HepG2 (cell line): ENCODE measurements at regions not wholly inside any gene's neighbourhood (a gene's known extent, or its start where the extent isn't known, plus 50 kb on each side); places are given as distances from the start of the nearest gene placed in this dataset.

Source experiments
- ATAC-seq: fragments of 200-7000 bp; cut with Tn5 transposase; 3 replicates; pipeline ENCODE4 v1.9.1; 2020; ENCODE audit warnings: mild to moderate bottlenecking, moderate library complexity
- BruUV-seq: library from RNA; stranded (reverse); fragments of 400-500 nt; replicated peaks from 2 replicates; lab custom pipeline; 2021; lab: Mats Ljungman, UMichigan
- CTCF ChIA-PET: fragments of 300-600 bp; formaldehyde crosslinking; extraction: SDS; loops from one replicate; lab custom pipeline; 2021; ENCODE audit warnings: low total read pairs, inconsistent platforms, low intra/inter-chr PET ratio; lab: Yijun Ruan, JAX
- POLR2A ChIA-PET: fragments of 350-600 bp; sonication (Branson Sonifier 250); formaldehyde crosslinking; loops from one replicate; lab custom pipeline; 2020; ENCODE audit warnings: antibody characterized with exemption, inconsistent platforms; lab: Yijun Ruan, JAX
- DNase-seq: peaks from one replicate; pipeline ENCODE4 v3.0.0-alpha.2; 2015; ENCODE audit warnings: low spot score
- FAIRE-seq: peaks from 3 replicates; lab custom pipeline; 2011; peaks lifted over from hg19 to GRCh38; lab: Jason Lieb, UNC
- H2AFZ ChIP-seq: one replicate; pipeline ENCODE4 v1.6.1; 2011; ENCODE audit warnings: low read length, inconsistent platforms
- H3K27ac ChIP-seq: fragments of 300-600 bp; 3 replicates; pipeline ENCODE4 v1.8.0; 2011; ENCODE audit warnings: mixed run types, mild to moderate bottlenecking, mixed read lengths, low read length, inconsistent platforms; ENCODE audit not compliant: insufficient read depth; ENCODE audit errors: extremely low read length
- H3K27me3 ChIP-seq, 2 experiments: fragments of 200-600 bp in 1 of 2; 2 replicates in 1 of 2; 3 replicates in 1 of 2; pipeline versions ENCODE4 v1.6.0 to v1.8.0; 2011; ENCODE audit warnings: low read length in 2 of 2, mild to moderate bottlenecking in 2 of 2, moderate library complexity in 2 of 2, inconsistent platforms in 1 of 2; ENCODE audit not compliant: insufficient read depth in 2 of 2, control insufficient read depth in 1 of 2
- H3K36me3 ChIP-seq, 2 experiments: fragments of 200-600 bp in 1 of 2; replicated peaks in 1 of 2; 2 replicates in 1 of 2; 3 replicates in 1 of 2; pipeline versions ENCODE4 v1.5.1 to v1.8.0; 2011; ENCODE audit warnings: low read length in 2 of 2, inconsistent platforms in 1 of 2; ENCODE audit not compliant: insufficient read depth in 2 of 2, control insufficient read depth in 1 of 2
- H3K4me1 ChIP-seq: 2 replicates; pipeline ENCODE4 v1.5.1; 2012; ENCODE audit warnings: low read length, inconsistent platforms; ENCODE audit not compliant: insufficient read depth
- H3K4me2 ChIP-seq: 2 replicates; pipeline ENCODE4 v1.6.0; 2011; ENCODE audit warnings: low read depth, low read length, inconsistent platforms
- H3K4me3 ChIP-seq, 3 experiments: fragments of 200-600 bp in 1 of 3; sonication (generic), shearing (Covaris generic) in 1 of 3; replicated peaks in 1 of 3; 2 replicates each; pipeline ENCODE4 v1.5.1; 2011 to 2016; ENCODE audit warnings: low read length in 3 of 3, inconsistent platforms in 2 of 3, low read depth in 2 of 3, mild to moderate bottlenecking in 2 of 3, control low read depth in 1 of 3, mixed read lengths in 1 of 3; ENCODE audit not compliant: insufficient read depth in 1 of 3
- H3K79me2 ChIP-seq: one replicate; pipeline ENCODE4 v1.6.1; 2011; ENCODE audit warnings: low read length, inconsistent platforms; ENCODE audit not compliant: insufficient read depth
- H3K9ac ChIP-seq: 2 replicates; pipeline ENCODE4 v1.6.0; 2011; ENCODE audit warnings: mild to moderate bottlenecking, low read depth, low read length, inconsistent platforms; ENCODE audit not compliant: insufficient read depth
- H3K9me3 ChIP-seq: 2 replicates; pipeline ENCODE4 v1.5.1; 2012; ENCODE audit warnings: mild to moderate bottlenecking, low read length
- H4K20me1 ChIP-seq: 2 replicates; pipeline ENCODE4 v1.6.0; 2011; ENCODE audit warnings: inconsistent platforms, mild to moderate bottlenecking, low read length, moderate library complexity; ENCODE audit not compliant: insufficient read depth
- DBP ChIP-seq: sonication (generic); formaldehyde crosslinking; IDR thresholded peaks from 2 replicates; pipeline ENCODE4 v1.4.0; 2020; ENCODE audit warnings: missing genetic modification reagents; ENCODE audit errors: not compliant biosample characterization
- SMC3 ChIP-seq: IDR thresholded peaks from 2 replicates; pipeline ENCODE4 v1.6.1; 2011; ENCODE audit warnings: low read length, improper control_type of control experiment
- TFDP2 ChIP-seq: sonication (generic); formaldehyde crosslinking; IDR thresholded peaks from 2 replicates; pipeline ENCODE4 v1.4.0; 2020; ENCODE audit warnings: missing genetic modification reagents
- ZFP82 ChIP-seq: sonication (generic); formaldehyde crosslinking; IDR thresholded peaks from 2 replicates; pipeline ENCODE4 v1.5.1; 2020; ENCODE audit warnings: mild to moderate bottlenecking, missing genetic modification reagents, borderline replicate concordance
- ZNF547 ChIP-seq: sonication (generic); formaldehyde crosslinking; IDR thresholded peaks from 2 replicates; pipeline ENCODE4 v1.5.1; 2020; ENCODE audit warnings: mild to moderate bottlenecking, missing genetic modification reagents
- ZNF761 ChIP-seq: sonication (generic); formaldehyde crosslinking; conservative IDR thresholded peaks from 2 replicates; pipeline ENCODE4 v1.4.0; 2020; ENCODE audit warnings: mild to moderate bottlenecking, missing genetic modification reagents
- ZNF775 ChIP-seq: sonication (generic); formaldehyde crosslinking; IDR thresholded peaks from 2 replicates; pipeline ENCODE4 v1.4.0; 2020; ENCODE audit warnings: missing genetic modification reagents, mild to moderate bottlenecking, moderate library complexity, borderline replicate concordance
- ZNF788 ChIP-seq: sonication (generic); formaldehyde crosslinking; IDR thresholded peaks from 2 replicates; pipeline ENCODE4 v1.5.0; 2020; ENCODE audit warnings: mild to moderate bottlenecking, missing genetic modification reagents, borderline replicate concordance
- ZNF878 ChIP-seq: sonication (generic); formaldehyde crosslinking; IDR thresholded peaks from 2 replicates; pipeline ENCODE4 v1.8.1; 2023; ENCODE audit warnings: mild to moderate bottlenecking, missing genetic modification reagents, moderate library complexity
- WGBS: methylation state at CpG from one replicate; pipeline ENCODE4 v1.1.6; 2017; ENCODE audit warnings: low lambda C conversion rate; 5-methylcytosine and 5-hydroxymethylcytosine counted together
- in situ Hi-C: cut with HindIII; loops from 2 replicates; pipeline ENCODE4 v1.10.0; 2017; ENCODE audit warnings: low pct_unique_long_range_greater_than_20kb; ENCODE audit not compliant: extremely low pct_ligation_motif_present
- intact Hi-C: fragments of 100-400 bp; cut with micrococcal nuclease; formaldehyde crosslinking; loops from one replicate; pipeline ENCODE4 v1.10.0; 2022; ENCODE audit not compliant: unreplicated experiment
- TF ChIP-seq, protein P1 (sequence below): sonication (generic); formaldehyde crosslinking; IDR thresholded peaks from 2 replicates; pipeline ENCODE4 v1.4.0; 2020; ENCODE audit warnings: missing genetic modification reagents, mild to moderate bottlenecking, borderline replicate concordance
- TF ChIP-seq, protein P2 (sequence below): sonication (generic); formaldehyde crosslinking; conservative IDR thresholded peaks from 2 replicates; pipeline ENCODE4 v1.8.0; 2022; ENCODE audit warnings: low read depth, missing genetic modification reagents

GRCh38 chr2:16016282-16016681 lies 75.9 kb downstream of the MYCN start (continued):
- TF ChIP-seq, protein P1, sequence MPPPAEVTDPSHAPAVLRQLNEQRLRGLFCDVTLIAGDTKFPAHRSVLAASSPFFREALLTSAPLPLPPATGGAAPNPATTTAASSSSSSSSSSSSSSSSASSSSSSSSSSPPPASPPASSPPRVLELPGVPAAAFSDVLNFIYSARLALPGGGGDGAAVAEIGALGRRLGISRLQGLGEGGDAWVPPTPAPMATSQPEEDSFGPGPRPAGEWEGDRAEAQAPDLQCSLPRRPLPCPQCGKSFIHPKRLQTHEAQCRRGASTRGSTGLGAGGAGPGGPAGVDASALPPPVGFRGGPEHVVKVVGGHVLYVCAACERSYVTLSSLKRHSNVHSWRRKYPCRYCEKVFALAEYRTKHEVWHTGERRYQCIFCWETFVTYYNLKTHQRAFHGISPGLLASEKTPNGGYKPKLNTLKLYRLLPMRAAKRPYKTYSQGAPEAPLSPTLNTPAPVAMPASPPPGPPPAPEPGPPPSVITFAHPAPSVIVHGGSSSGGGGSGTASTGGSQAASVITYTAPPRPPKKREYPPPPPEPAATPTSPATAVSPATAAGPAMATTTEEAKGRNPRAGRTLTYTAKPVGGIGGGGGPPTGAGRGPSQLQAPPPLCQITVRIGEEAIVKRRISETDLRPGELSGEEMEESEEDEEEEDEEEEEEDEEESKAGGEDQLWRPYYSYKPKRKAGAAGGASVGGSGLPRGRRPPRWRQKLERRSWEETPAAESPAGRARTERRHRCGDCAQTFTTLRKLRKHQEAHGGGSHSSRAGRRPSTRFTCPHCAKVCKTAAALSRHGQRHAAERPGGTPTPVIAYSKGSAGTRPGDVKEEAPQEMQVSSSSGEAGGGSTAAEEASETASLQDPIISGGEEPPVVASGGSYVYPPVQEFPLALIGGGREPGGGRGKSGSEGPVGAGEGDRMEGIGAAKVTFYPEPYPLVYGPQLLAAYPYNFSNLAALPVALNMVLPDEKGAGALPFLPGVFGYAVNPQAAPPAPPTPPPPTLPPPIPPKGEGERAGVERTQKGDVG (CRISPR knock-in tag): no peak

DNA sequence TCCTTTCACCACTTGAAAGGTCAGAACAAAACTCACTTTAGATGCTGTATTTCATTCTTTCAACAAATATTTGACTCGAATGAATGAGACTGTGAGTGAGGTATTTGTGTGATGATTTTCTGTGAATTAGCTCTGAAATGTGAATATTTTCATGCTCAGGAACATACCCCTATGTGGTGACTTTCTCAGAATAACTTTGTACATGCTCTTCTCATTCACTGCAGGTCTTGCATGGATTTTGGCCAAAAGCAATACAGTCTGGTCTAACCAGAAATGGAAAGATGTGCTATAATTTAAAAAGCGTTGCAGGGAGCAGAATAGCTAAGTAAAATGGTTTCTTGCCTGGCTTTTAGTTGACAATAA lies 75.5 kb downstream of the MYCN start:
- H3K27me3 ChIP-seq: peaks cover 2 to 12% of the 10 kb centered on the region in 2 experiments; a peak in 3 of 5 replicates
- no peak overlapping the region for H3K9ac ChIP-seq
- no peaks in the 10 kb centered on the region for H3K79me2 ChIP-seq
- no peak overlapping the region for H3K4me3 ChIP-seq
- CTCF ChIA-PET: no interaction called here
- no peak overlapping the region for H3K27ac ChIP-seq
- POLR2A ChIA-PET: no interaction called here
- DNase-seq (no peak), FAIRE-seq (no peak), ATAC-seq (no peak)
- H3K4me1 ChIP-seq: no peaks in the 10 kb centered on the region
- intact Hi-C loops: no loop called here
- no peak overlapping the region for H3K4me2 ChIP-seq
- in situ Hi-C loops: no loop called here
- no TSS peak for BruUV-seq
- no peak overlapping the region for H2AFZ ChIP-seq
- H3K36me3 ChIP-seq: no peaks in the 10 kb centered on the region
- no peaks in the 10 kb centered on the region for H3K9me3 ChIP-seq
- TF ChIP-seq ZNF761 (CRISPR knock-in tag) (no peak), TFDP2 (CRISPR knock-in tag) (no peak), DBP (CRISPR knock-in tag) (no peak), ZNF775 (no peak), SMC3 (no peak), ZNF878 (CRISPR knock-in tag) (no peak), ZFP82 (CRISPR knock-in tag) (no peak), ZNF547 (CRISPR knock-in tag) (no peak), ZNF788 (CRISPR knock-in tag) (no peak)
- TF ChIP-seq, protein P2, sequence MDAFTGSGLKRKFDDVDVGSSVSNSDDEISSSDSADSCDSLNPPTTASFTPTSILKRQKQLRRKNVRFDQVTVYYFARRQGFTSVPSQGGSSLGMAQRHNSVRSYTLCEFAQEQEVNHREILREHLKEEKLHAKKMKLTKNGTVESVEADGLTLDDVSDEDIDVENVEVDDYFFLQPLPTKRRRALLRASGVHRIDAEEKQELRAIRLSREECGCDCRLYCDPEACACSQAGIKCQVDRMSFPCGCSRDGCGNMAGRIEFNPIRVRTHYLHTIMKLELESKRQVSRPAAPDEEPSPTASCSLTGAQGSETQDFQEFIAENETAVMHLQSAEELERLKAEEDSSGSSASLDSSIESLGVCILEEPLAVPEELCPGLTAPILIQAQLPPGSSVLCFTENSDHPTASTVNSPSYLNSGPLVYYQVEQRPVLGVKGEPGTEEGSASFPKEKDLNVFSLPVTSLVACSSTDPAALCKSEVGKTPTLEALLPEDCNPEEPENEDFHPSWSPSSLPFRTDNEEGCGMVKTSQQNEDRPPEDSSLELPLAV (CRISPR knock-in tag): no peak
- 1% methylated on average over 2 of the region's 2 CpGs for WGBS
- no peaks in the 10 kb centered on the region for H4K20me1 ChIP-seq
